SU-DHL-6 (cell line): ENCODE measurements at regions not wholly inside any gene's neighbourhood (a gene's known extent, or its start where the extent isn't known, plus 50 kb on each side); places are given as distances from the start of the nearest gene placed in this dataset.

Source experiments
- EZH2phosphoT487 ChIP-seq: fragments of 200-600 bp; sonication (generic), shearing (Covaris generic); conservative IDR thresholded peaks from 2 replicates; pipeline ENCODE4 v1.6.1; 2018; ENCODE audit warnings: mild to moderate bottlenecking, antibody characterized with exemption, low read length, moderate library complexity, mixed read lengths
- TF ChIP-seq, protein P1 (sequence below): fragments of 200-600 bp; sonication (generic); IDR thresholded peaks from one replicate; pipeline ENCODE4 v1.5.1; 2017; ENCODE audit warnings: antibody characterized with exemption, mild to moderate bottlenecking, low read length, moderate library complexity; ENCODE audit not compliant: insufficient read depth, poor library complexity, severe bottlenecking

- TF ChIP-seq, protein P1, sequence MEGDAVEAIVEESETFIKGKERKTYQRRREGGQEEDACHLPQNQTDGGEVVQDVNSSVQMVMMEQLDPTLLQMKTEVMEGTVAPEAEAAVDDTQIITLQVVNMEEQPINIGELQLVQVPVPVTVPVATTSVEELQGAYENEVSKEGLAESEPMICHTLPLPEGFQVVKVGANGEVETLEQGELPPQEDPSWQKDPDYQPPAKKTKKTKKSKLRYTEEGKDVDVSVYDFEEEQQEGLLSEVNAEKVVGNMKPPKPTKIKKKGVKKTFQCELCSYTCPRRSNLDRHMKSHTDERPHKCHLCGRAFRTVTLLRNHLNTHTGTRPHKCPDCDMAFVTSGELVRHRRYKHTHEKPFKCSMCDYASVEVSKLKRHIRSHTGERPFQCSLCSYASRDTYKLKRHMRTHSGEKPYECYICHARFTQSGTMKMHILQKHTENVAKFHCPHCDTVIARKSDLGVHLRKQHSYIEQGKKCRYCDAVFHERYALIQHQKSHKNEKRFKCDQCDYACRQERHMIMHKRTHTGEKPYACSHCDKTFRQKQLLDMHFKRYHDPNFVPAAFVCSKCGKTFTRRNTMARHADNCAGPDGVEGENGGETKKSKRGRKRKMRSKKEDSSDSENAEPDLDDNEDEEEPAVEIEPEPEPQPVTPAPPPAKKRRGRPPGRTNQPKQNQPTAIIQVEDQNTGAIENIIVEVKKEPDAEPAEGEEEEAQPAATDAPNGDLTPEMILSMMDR: no peak
- no peak for TF ChIP-seq EZH2phosphoT487
Measured at GRCh38 chr11:42251984-42252383, 792.5 kb upstream of the LRRC4C start.
